ENCODE measurements at regions not wholly inside any gene's neighbourhood (a gene's known extent, or its start where the extent isn't known, plus 50 kb on each side); places are given as distances from the start of the nearest gene placed in this dataset.

- DNase-seq (ENCODE audit: low read depth), result no peak
- H3K4me3 ChIP-seq (ENCODE audit: low read length), result no peak overlapping the region
- no peak for TF ChIP-seq CTCF (IDR thresholded peaks at IDR 0.05; ENCODE audit: insufficient read depth, low read depth, low read length, missing control alignments)
Observed at GRCh38 chr1:219337588-219337987, 163.9 kb downstream of the LYPLAL1 start.

GRCh38 chr1:219333626-219334025 lies 159.9 kb downstream of the LYPLAL1 start:
- H3K4me3 ChIP-seq (ENCODE audit: low read length), result no peak overlapping the region
- TF ChIP-seq CTCF (IDR thresholded peaks at IDR 0.05; ENCODE audit: insufficient read depth, low read depth, low read length, missing control alignments), result no peak
- peak; percentile 23 for DNase-seq (ENCODE audit: low read depth)

GRCh38 chr1:219331424-219331823 lies 157.7 kb downstream of the LYPLAL1 start:
- TF ChIP-seq CTCF (IDR thresholded peaks at IDR 0.05; ENCODE audit: insufficient read depth, low read depth, low read length, missing control alignments), result no peak
- H3K4me3 ChIP-seq (ENCODE audit: low read length), result no peak overlapping the region
- no peak for DNase-seq (ENCODE audit: low read depth)

- no peak for TF ChIP-seq CTCF (IDR thresholded peaks at IDR 0.05; ENCODE audit: insufficient read depth, low read depth, low read length, missing control alignments)
- no peak for DNase-seq (ENCODE audit: low read depth)
- no peak overlapping the region for H3K4me3 ChIP-seq (ENCODE audit: low read length)
Observed at GRCh38 chr1:219330669-219331068, 157.0 kb downstream of the LYPLAL1 start.

- H3K4me3 ChIP-seq (ENCODE audit: low read length), result no peak overlapping the region
- TF ChIP-seq CTCF (IDR thresholded peaks at IDR 0.05; ENCODE audit: insufficient read depth, low read depth, low read length, missing control alignments), result no peak
- DNase-seq (ENCODE audit: low read depth), result no peak
Observed at GRCh38 chr1:219330001-219330400, 156.3 kb downstream of the LYPLAL1 start.

GRCh38 chr1:219329578-219329977 lies 155.9 kb downstream of the LYPLAL1 start:
- no peak overlapping the region for H3K4me3 ChIP-seq (ENCODE audit: low read length)
- peak; percentile 42 for DNase-seq (ENCODE audit: low read depth)
- no peak for TF ChIP-seq CTCF (IDR thresholded peaks at IDR 0.05; ENCODE audit: insufficient read depth, low read depth, low read length, missing control alignments)

GRCh38 chr1:219326843-219327242 lies 153.2 kb downstream of the LYPLAL1 start:
- no peak overlapping the region for H3K4me3 ChIP-seq (ENCODE audit: low read length)
- DNase-seq (ENCODE audit: low read depth), result no peak
- TF ChIP-seq CTCF (IDR thresholded peaks at IDR 0.05; ENCODE audit: insufficient read depth, low read depth, low read length, missing control alignments), result no peak

Data from epithelial cell of esophagus (primary cell).